GM12878 (cell line): ENCODE measurements at regions not wholly inside any gene's neighbourhood (a gene's known extent, or its start where the extent isn't known, plus 50 kb on each side); places are given as distances from the start of the nearest gene placed in this dataset.

ENCODE experiments used
- ATAC-seq: fragments of 200-7000 bp; cut with Tn5 transposase; 3 replicates; pipeline ENCODE4 v1.9.1; 2020; ENCODE audit warnings: mild to moderate bottlenecking, moderate library complexity
- BruUV-seq: library from RNA; stranded (reverse); fragments of 400-500 nt; replicated peaks from 2 replicates; lab custom pipeline; 2021; lab: Mats Ljungman, UMichigan
- CTCF ChIA-PET: fragments of 300-600 bp; sonication (Branson Sonifier 250); formaldehyde crosslinking; extraction: SDS; loops from one replicate; lab custom pipeline; 2021; ENCODE audit warnings: inconsistent platforms; lab: Yijun Ruan, JAX
- POLR2A ChIA-PET: fragments of 350-600 bp; formaldehyde crosslinking; extraction: SDS; loops from one replicate; lab custom pipeline; 2021; ENCODE audit warnings: inconsistent platforms; lab: Charles Lee
- RAD21 ChIA-PET: fragments of 300-600 bp; sonication (Branson Sonifier 250); formaldehyde crosslinking; loops from one replicate; lab custom pipeline; 2023; ENCODE audit warnings: antibody characterized with exemption; ENCODE audit not compliant: unreplicated experiment; lab: Charles Lee
- SMC1A ChIA-PET: fragments of 300-600 bp; sonication (Branson Sonifier 250); formaldehyde crosslinking; loops from one replicate; lab custom pipeline; 2023; ENCODE audit not compliant: unreplicated experiment, uncharacterized antibody; lab: Charles Lee
- DNase-seq: peaks from one replicate; pipeline ENCODE4 v3.0.0-alpha.2; 2011; ENCODE audit warnings: low read depth, low spot score
- FAIRE-seq: peaks from 3 replicates; lab custom pipeline; 2011; peaks lifted over from hg19 to GRCh38; lab: Jason Lieb, UNC
- H2AFZ ChIP-seq: 2 replicates; pipeline ENCODE4 v1.6.0; 2011; ENCODE audit warnings: low read depth, low read length, control low read depth; ENCODE audit not compliant: control insufficient read depth
- H3K27ac ChIP-seq: 2 replicates; pipeline ENCODE4 v1.5.1; 2011; ENCODE audit warnings: control low read depth; ENCODE audit not compliant: control insufficient read depth, insufficient read depth
- H3K27me3 ChIP-seq, 2 experiments: replicated peaks in 1 of 2; 2 replicates each; pipeline versions ENCODE4 v1.6.0 to v1.6.1; 2011; ENCODE audit warnings: low read length in 1 of 2; ENCODE audit not compliant: control insufficient read depth in 2 of 2, insufficient read depth in 2 of 2
- H3K36me3 ChIP-seq, 2 experiments: 2 replicates each; pipeline ENCODE4 v1.5.1; 2011; ENCODE audit warnings: low read length in 1 of 2; ENCODE audit not compliant: control insufficient read depth in 2 of 2, insufficient read depth in 2 of 2
- H3K4me1 ChIP-seq: 2 replicates; pipeline ENCODE4 v1.6.1; 2011; ENCODE audit warnings: mild to moderate bottlenecking, low read length, moderate library complexity, mixed read lengths; ENCODE audit not compliant: control insufficient read depth, insufficient read depth
- H3K4me2 ChIP-seq: 2 replicates; pipeline ENCODE4 v1.6.0; 2011; ENCODE audit warnings: control low read depth; ENCODE audit not compliant: control insufficient read depth, insufficient read depth
- H3K4me3 ChIP-seq: fragments of 200-600 bp; sonication (generic); 2 replicates; pipeline ENCODE4 v1.5.1; 2016
- H3K79me2 ChIP-seq: 2 replicates; pipeline ENCODE4 v1.6.0; 2011; ENCODE audit warnings: low read length; ENCODE audit not compliant: control insufficient read depth, insufficient read depth
- H3K9ac ChIP-seq: 2 replicates; pipeline ENCODE4 v1.8.0; 2011; ENCODE audit warnings: low read length, control low read depth, mixed read lengths; ENCODE audit not compliant: control insufficient read depth, insufficient read depth
- H3K9me3 ChIP-seq: replicated peaks from 3 replicates; pipeline ENCODE4 v1.5.1; 2011; ENCODE audit warnings: mild to moderate bottlenecking, low read length; ENCODE audit not compliant: control insufficient read depth, insufficient read depth
- H4K20me1 ChIP-seq: 2 replicates; pipeline ENCODE4 v1.6.0; 2011; ENCODE audit not compliant: control insufficient read depth, insufficient read depth
- CBX5 ChIP-seq: sonication (generic); IDR thresholded peaks from 2 replicates; pipeline ENCODE4 v1.6.1; 2016; ENCODE audit warnings: low read depth, moderate library complexity, mild to moderate bottlenecking, inconsistent platforms
- PRDM15 ChIP-seq: fragments of 450-650 bp; formaldehyde crosslinking; IDR thresholded peaks from 2 replicates; pipeline ENCODE4 v1.4.0; 2020; ENCODE audit warnings: mild to moderate bottlenecking, moderate library complexity
- SMAD5 ChIP-seq: IDR thresholded peaks from 2 replicates; pipeline ENCODE4 v1.6.1; 2016; ENCODE audit warnings: antibody characterized with exemption, low read depth
- SREBF2 ChIP-seq: IDR thresholded peaks from 2 replicates; pipeline ENCODE4 v1.6.1; 2012; ENCODE audit warnings: mild to moderate bottlenecking, low read length
- ZBTB11 ChIP-seq: fragments of 450-650 bp; formaldehyde crosslinking; IDR thresholded peaks from 2 replicates; pipeline ENCODE4 v1.5.0; 2022; ENCODE audit warnings: mild to moderate bottlenecking, missing genetic modification characterization
- WGBS: methylation state at CpG from one replicate; pipeline ENCODE4 v1.1.6; 2016; ENCODE audit warnings: low lambda C conversion rate; ENCODE audit not compliant: insufficient replicate concordance, insufficient coverage; ENCODE audit errors: missing lambda C conversion rate; 5-methylcytosine and 5-hydroxymethylcytosine counted together
- in situ Hi-C: fragments of 300-500 bp; cut with MboI; formaldehyde crosslinking; loops from 9 replicates; pipeline ENCODE4 v1.14.3; 2018; ENCODE audit warnings: mixed read lengths
- intact Hi-C: fragments of 100-400 bp; cut with micrococcal nuclease; formaldehyde crosslinking; loops from one replicate; pipeline ENCODE4 v1.14.2; 2022; ENCODE audit not compliant: unreplicated experiment
- TF ChIP-seq, protein P1 (sequence below): fragments of 450-650 bp; IDR thresholded peaks from 2 replicates; pipeline ENCODE4 v1.6.1; 2017; ENCODE audit warnings: mild to moderate bottlenecking
- TF ChIP-seq, protein P2 (sequence below): fragments of 450-650 bp; IDR thresholded peaks from 2 replicates; pipeline ENCODE4 v1.6.1; 2017; ENCODE audit warnings: mild to moderate bottlenecking, moderate library complexity

DNA sequence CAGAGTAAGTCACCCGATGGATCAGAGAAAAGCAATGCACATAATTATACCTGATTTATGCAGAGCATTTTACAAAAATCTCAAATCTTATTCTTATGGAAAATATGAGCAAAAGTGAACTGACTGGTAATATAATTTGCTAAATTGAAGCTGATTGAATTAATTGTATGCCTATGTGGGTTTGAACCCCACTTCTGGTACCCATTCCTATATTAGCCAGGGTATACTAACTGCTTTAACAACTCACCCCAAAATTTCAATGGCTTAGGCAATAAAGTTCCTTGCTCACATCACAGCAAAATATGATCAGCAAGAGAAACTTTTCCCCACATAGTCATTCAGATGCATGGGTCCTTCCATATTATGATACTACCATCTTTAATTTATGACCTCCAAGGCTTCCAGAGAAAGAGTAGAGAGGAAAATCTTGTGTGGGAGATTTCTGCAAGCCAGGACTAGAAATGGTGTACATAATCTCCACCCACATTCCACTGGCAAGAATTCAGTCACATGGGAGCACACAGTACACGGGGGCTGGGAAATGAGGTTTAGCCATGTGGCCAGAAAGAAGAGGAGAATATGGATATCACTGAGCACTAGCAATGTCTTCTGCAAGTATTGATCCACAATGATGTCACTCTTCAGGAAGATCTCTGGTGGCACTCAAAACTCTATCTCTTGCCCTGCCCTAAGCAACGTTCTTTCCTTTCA lies 640.7 kb downstream of the BCOR start (continued):
- TF ChIP-seq ZBTB11 (CRISPR knock-in tag), result no peak
- TF ChIP-seq CBX5, result no peak
- TF ChIP-seq PRDM15 (CRISPR knock-in tag), result no peak

- FAIRE-seq (no peak), ATAC-seq (no peak), DNase-seq (no peak)
- Histone ChIP-seq H3K9ac (no peak overlapping the region), H3K4me1 (no peaks in the 10 kb centered on the region), H4K20me1 (no peaks in the 10 kb centered on the region), H3K27ac (no peak overlapping the region), H3K79me2 (no peaks in the 10 kb centered on the region), H3K4me2 (no peak overlapping the region), H3K4me3 (no peak overlapping the region), H3K27me3 (no peaks in the 10 kb centered on the region), H3K36me3 (no peaks in the 10 kb centered on the region), H2AFZ (no peak overlapping the region), H3K9me3 (no peaks in the 10 kb centered on the region)
- BruUV-seq, result no TSS peak
- ChIA-PET CTCF (no interaction called here), SMC1A (interaction anchor here (1.1 kb wide), 1 partner anchor 19 kb away, joined by 4 read pairs; no protein-coding TSS in a partner anchor), POLR2A (no interaction called here), RAD21 (no interaction called here)
- intact Hi-C loops, result no loop called here
- in situ Hi-C loops, result no loop called here
- under 1% methylated on average over 5 of the region's 5 CpGs for WGBS
- TF ChIP-seq SREBF2, result no peak
- TF ChIP-seq, protein P1, sequence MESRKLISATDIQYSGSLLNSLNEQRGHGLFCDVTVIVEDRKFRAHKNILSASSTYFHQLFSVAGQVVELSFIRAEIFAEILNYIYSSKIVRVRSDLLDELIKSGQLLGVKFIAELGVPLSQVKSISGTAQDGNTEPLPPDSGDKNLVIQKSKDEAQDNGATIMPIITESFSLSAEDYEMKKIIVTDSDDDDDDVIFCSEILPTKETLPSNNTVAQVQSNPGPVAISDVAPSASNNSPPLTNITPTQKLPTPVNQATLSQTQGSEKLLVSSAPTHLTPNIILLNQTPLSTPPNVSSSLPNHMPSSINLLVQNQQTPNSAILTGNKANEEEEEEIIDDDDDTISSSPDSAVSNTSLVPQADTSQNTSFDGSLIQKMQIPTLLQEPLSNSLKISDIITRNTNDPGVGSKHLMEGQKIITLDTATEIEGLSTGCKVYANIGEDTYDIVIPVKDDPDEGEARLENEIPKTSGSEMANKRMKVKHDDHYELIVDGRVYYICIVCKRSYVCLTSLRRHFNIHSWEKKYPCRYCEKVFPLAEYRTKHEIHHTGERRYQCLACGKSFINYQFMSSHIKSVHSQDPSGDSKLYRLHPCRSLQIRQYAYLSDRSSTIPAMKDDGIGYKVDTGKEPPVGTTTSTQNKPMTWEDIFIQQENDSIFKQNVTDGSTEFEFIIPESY, result no peak
- no peak for TF ChIP-seq SMAD5
- TF ChIP-seq, protein P2, sequence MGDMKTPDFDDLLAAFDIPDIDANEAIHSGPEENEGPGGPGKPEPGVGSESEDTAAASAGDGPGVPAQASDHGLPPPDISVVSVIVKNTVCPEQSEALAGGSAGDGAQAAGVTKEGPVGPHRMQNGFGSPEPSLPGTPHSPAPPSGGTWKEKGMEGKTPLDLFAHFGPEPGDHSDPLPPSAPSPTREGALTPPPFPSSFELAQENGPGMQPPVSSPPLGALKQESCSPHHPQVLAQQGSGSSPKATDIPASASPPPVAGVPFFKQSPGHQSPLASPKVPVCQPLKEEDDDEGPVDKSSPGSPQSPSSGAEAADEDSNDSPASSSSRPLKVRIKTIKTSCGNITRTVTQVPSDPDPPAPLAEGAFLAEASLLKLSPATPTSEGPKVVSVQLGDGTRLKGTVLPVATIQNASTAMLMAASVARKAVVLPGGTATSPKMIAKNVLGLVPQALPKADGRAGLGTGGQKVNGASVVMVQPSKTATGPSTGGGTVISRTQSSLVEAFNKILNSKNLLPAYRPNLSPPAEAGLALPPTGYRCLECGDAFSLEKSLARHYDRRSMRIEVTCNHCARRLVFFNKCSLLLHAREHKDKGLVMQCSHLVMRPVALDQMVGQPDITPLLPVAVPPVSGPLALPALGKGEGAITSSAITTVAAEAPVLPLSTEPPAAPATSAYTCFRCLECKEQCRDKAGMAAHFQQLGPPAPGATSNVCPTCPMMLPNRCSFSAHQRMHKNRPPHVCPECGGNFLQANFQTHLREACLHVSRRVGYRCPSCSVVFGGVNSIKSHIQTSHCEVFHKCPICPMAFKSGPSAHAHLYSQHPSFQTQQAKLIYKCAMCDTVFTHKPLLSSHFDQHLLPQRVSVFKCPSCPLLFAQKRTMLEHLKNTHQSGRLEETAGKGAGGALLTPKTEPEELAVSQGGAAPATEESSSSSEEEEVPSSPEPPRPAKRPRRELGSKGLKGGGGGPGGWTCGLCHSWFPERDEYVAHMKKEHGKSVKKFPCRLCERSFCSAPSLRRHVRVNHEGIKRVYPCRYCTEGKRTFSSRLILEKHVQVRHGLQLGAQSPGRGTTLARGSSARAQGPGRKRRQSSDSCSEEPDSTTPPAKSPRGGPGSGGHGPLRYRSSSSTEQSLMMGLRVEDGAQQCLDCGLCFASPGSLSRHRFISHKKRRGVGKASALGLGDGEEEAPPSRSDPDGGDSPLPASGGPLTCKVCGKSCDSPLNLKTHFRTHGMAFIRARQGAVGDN, result no peak
Measured at GRCh38 chrX:39458779-39459178, 639.0 kb downstream of the BCOR start.
